NCI-H2107 treated with DMSO at 0.1 percent for 48 hours (cell line): ENCODE measurements at regions not wholly inside any gene's neighbourhood (a gene's known extent, or its start where the extent isn't known, plus 50 kb on each side); places are given as distances from the start of the nearest gene placed in this dataset.

Experiments used
- DNase-seq: peaks from one replicate; lab custom pipeline; 2025; ENCODE audit not compliant: unreplicated experiment; lab: John Stamatoyannopoulos, UW

DNA sequence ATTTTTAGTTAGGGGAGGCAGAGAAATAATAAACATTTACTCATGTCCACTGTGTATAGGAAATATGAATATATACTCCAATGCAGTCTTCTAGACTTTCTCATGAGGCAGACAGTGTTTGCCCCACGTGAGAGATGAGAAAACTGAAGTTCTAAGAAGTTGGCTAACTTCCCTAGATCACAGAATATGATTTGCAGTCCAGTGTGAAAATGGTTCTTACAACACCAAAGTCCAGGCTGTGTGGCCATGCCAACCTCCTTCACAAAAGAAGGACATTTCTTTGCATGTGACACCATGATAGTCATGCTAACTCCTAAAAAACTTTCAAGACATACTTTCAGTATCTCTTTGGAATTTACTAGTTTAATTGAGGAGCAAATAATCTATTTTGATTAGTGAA, 143.7 kb downstream of the IRS1 start:
- DNase-seq: no peak

- no peak for DNase-seq
These were observed 146.4 kb downstream of the IRS1 start for GRCh38 chr2:226652983-226653765.

GRCh38 chr2:226652369-226652768, 147.3 kb downstream of the IRS1 start:
- DNase-seq: no peak

- peak; percentile 30 for DNase-seq
These were observed 149.6 kb downstream of the IRS1 start for GRCh38 chr2:226649871-226650660.

- no peak for DNase-seq
These were observed 150.4 kb downstream of the IRS1 start for GRCh38 chr2:226649201-226649600.

GRCh38 chr2:226647621-226648518, 151.8 kb downstream of the IRS1 start:
- no peak for DNase-seq

DNA sequence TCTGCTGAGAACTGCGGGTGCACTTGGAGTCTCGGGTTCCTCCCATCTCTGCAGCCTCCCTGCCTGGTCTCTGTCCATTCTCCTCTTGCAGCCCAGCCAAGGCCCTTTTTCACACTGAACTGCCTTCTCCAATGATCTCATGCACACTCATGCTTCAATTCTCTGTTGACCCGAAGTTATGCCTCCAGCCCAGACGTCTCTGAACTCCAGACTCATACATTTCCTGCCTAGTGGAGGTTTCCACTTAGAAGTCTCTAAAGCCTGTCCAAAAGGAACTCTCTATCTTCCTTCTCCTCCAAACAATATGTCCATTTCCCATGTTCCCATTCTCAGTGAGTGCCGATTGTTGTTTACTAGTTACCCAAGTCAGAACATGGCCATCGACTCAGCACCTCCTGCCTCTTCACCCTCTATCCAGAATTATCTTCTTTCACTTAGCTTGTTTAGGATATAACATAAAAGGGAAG, 155.2 kb downstream of the IRS1 start:
- no peak for DNase-seq

DNA sequence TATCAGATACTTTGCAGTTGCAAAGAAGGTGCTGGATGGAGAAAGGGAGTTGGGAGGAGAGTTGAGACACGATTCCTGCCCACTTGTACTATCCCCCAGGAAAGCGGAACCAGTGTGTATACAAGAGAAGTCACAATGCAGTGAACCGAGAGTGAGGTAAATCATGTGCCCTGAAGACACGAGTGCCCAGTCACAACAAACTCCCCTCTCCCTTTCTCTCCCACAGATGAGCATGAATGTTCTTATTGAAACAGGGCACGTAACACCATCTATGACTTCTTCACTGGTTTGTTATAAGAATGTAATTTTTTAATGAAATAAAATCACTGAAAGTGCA, 155.7 kb downstream of the IRS1 start:
- no peak for DNase-seq

DNA sequence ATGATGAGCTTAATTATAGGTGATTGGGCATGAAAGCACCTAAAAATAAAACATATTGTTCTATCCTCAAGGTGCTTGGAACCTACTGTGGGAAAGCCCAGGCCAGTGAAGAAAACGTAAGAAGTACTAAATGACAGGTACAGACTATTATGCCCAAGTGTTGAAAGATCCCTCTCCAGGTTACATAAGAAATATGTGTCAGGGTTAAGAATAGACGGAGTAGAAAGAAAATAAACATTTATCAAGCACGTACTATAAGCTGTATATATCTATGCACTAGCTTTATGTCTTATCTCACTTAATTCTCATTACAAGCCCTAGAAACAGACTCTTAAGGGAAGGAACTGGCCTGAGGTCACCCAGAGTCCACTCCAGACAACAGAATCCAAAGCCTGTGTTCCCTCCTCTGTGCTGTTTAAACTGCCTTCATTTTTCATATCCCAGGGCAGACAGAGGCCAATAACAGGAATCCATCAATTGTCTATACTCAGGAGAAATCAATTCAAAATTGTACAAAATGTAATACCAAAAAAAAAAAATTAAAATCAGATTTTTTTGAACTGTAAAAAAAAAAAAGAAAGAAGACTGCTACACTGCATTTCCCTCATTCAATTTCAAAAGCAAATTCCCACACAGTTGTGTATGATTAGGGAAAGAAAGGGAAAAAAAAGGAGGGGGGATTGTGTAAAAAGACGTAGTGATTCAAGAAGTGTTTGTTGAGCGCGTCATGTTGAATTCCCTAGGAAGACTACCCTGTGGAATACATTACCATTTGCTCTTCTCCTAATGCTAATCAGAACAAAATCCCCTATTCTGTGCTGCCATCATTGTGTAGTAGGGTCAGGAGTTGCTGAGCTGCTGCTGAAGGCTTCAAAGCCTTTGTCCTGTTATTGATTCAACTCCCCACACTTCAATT, 156.3 kb downstream of the IRS1 start:
- no peak for DNase-seq

- no peak for DNase-seq
These were observed 158.6 kb downstream of the IRS1 start for GRCh38 chr2:226641008-226641407.

- no peak for DNase-seq
These were observed 159.1 kb downstream of the IRS1 start for GRCh38 chr2:226640501-226640900.

DNA sequence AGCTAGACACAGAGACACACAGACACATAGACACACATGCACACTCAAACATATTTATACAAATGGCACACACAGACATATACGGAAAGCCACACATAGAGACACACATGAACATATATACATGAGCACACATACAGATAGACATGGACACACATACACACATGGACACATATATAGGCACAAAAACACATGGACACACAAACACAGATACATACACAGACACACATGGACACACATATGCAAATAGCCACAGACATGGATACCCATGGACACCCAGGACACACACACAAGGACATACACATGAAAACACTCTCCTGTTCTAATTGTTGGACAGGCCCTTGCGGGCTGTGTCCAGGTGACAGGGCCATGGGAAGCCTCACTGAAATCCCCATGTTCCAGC, 160.1 kb downstream of the IRS1 start:
- DNase-seq: no peak

- DNase-seq: no peak
These were observed 161.0 kb downstream of the IRS1 start for GRCh38 chr2:226638576-226638975.

- DNase-seq: no peak
These were observed 162.2 kb downstream of the IRS1 start for GRCh38 chr2:226637383-226637782.

DNA sequence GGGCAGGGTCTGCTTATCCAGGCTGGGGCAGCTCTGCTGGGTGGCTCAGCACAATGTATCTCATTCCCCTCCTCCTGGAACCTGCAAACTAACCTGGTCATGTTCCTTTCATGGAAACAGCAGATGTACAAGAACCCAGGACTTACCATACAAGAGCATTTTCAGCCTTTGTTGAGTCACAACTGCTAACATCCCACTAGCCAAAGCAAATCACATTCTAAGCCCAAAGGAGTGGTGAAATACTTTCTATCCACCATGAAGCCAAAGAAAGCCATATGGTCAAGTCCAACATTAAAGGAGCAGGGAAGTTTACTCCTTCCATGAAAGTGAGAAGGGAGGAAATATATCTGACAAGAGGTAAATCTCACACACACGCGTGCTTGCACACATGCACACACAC, 163.0 kb downstream of the IRS1 start:
- no peak for DNase-seq

DNA sequence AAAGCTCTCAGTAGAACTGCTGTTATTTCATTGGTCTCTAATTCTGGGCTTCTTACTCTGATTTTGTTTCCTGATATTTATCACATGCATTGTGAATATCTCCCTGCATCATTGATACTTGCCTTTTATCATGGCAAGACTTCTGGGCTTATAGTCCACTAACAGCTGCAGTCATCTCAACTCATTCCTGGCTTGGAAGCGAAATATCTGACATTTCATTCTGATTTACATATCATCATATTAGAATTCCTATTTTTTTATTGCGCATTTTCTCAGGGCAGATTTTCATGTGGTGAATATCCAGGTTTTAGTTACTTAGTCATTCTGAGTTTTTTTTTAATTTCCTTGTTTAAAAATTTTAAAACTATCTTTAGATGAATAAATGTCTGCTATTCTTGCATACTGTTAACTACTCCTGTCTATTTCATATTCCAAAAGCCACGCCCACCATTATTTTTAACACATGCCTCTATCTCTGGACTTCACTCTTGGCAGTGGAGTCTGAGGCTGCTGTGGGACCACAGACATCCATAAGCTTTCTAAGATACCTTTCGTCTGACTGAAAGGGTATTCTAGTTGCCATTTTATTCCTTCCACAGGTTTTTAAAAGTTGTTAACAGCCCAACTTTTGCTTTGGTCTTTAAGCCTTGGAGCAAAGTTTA, 164.5 kb downstream of the IRS1 start:
- DNase-seq: no peak

- no peak for DNase-seq
These were observed 167.9 kb downstream of the IRS1 start for GRCh38 chr2:226631671-226632070.

DNA sequence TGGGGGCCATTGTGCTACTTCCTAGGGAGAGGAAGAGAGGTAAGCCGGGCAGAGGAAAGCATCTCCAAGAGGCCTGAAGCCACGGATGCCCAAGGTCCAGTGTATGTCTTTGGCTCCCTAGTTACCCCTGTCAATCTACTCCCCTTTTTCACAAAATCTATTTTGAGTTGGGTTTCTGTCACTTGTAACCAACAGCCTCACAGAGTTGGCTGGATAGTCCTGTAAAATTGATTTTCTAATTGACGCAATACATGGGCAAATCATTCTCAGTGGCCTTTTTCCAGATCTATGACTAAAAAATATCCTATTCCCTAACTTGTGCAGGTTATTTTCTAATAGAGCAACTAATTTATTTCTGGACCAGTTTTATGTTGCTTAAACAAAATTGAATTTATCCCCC, 168.4 kb downstream of the IRS1 start:
- DNase-seq: no peak

- no peak for DNase-seq
These were observed 173.7 kb downstream of the IRS1 start for GRCh38 chr2:226625946-226626345.
